NB4 (cell line): ENCODE measurements at regions not wholly inside any gene's neighbourhood (a gene's known extent, or its start where the extent isn't known, plus 50 kb on each side); places are given as distances from the start of the nearest gene placed in this dataset.

ENCODE experiments used
- DNase-seq: peaks from one replicate; pipeline ENCODE4 v3.0.0; 2010; ENCODE audit warnings: low read depth
- H3K4me3 ChIP-seq: one replicate; pipeline ENCODE4 v1.5.1; 2011; ENCODE audit warnings: mild to moderate bottlenecking, low read depth, low read length, moderate library complexity
- CTCF ChIP-seq: IDR thresholded peaks from one replicate; pipeline ENCODE4 v1.5.1; 2012; ENCODE audit warnings: low read depth, low read length
- MAX ChIP-seq: IDR thresholded peaks from 2 replicates; pipeline ENCODE4 v1.6.1; 2011; ENCODE audit warnings: low read depth, low read length
- MYC ChIP-seq: IDR thresholded peaks from 2 replicates; pipeline ENCODE4 v1.6.1; 2011; ENCODE audit warnings: low read depth, low read length
- POLR2A ChIP-seq: IDR thresholded peaks from 2 replicates; pipeline ENCODE4 v1.6.1; 2011; ENCODE audit warnings: mild to moderate bottlenecking; ENCODE audit not compliant: insufficient read length; ENCODE audit errors: extremely low read depth

- no peak overlapping the region for H3K4me3 ChIP-seq
- DNase-seq = no peak
- TF ChIP-seq MYC (no peak), POLR2A (no peak), CTCF (no peak), MAX (no peak)
Observed at GRCh38 chr1:238001818-238002217, 111.1 kb upstream of the ZP4 start.

DNA sequence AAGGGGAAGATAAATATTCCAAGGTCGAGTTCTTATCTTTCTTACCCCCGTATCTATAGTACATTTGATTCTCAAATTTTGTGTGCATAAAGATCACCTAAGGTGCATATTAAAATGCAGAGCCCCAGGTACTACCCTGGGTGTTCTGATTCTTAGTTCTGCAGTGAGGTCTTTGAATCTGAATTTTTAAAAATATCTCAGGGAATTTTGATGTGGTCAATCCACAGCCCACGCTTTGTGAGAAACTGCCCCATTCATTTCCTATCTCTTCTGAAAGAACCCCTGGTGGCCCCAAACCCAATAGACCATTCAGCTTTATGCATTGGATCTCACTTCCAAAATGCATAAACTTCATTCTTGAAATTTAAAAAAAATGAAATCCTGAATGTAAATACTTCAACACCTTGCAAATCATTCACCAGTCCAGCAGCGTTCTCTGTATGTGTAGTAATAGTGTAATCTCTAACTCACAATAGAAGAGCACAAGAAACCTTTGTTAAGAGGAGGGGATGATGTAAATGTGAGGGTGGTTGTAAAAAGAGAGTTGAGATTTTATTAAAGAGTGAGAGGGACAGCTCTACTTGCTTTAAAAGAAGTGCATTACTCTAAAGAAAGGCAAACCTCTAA is 108.8 kb upstream of the ZP4 start:
- TF ChIP-seq MAX (no peak), CTCF (no peak), MYC (no peak), POLR2A (no peak)
- no peak overlapping the region for H3K4me3 ChIP-seq
- DNase-seq = no peak

DNA sequence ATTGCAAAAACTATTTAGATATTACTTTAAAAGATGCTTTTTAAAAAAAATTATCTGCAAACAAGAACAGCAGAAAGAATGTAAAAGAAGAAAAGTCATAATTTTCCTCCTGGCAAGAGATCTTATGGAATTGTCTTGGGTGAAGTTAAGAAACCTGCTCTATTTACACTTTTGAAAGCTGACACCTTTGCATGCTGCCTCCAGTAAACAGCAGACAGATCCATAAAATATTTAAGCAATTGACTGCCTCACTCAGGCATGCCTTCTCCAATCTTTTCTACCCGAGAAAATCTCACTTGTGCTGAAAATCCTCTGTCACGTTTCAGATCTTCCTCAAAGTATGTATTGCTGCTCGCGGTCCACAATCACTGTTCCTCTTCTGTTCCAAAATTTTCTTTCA is 107.9 kb upstream of the ZP4 start:
- no peak overlapping the region for H3K4me3 ChIP-seq
- TF ChIP-seq CTCF (no peak), MYC (no peak), MAX (no peak), POLR2A (no peak)
- no peak for DNase-seq

DNA sequence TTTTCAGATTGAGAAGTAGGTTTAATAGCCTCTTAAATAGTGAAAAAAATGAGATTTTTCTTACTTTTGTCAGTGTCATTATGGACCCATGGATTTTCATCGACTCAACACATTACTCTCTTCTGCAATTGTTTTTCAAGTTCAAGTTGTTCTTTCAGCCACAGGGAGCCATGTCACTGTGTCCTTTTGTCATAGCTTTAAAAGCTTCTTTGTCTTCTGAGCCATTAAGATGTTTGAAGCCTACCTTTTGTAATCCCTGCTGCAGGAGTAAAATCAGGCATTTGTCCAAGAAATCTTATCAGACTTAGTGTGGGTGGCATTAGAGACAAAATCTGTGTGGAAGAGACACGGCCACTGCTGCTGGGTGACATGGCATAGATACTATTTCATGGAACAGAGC is 92.8 kb upstream of the ZP4 start:
- no peak overlapping the region for H3K4me3 ChIP-seq
- no peak for TF ChIP-seq MAX
- no peak for TF ChIP-seq CTCF
- no peak for TF ChIP-seq MYC
- no peak for TF ChIP-seq POLR2A
- DNase-seq = no peak

DNA sequence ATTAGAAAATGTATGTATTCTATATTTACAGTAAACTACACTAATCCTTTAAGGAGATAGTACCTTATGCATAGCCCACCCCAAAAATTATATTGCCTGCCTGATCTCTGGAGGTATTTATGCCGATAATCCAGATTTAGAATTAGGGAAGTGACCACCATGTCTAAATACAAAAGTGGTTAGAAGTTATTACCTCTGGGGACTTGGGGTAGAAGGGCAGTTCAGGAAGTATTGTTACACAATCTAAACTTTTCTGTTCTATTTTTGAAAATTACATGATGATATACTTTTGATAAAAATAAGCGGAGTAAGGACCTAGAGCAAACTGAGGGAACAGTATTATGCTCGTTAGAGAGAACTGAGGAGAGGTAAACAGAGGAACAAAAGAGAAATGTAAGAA is 90.5 kb upstream of the ZP4 start:
- H3K4me3 ChIP-seq = no peak overlapping the region
- peak; percentile 41 for DNase-seq
- TF ChIP-seq MAX (no peak), MYC (no peak), POLR2A (no peak), CTCF (no peak)

DNA sequence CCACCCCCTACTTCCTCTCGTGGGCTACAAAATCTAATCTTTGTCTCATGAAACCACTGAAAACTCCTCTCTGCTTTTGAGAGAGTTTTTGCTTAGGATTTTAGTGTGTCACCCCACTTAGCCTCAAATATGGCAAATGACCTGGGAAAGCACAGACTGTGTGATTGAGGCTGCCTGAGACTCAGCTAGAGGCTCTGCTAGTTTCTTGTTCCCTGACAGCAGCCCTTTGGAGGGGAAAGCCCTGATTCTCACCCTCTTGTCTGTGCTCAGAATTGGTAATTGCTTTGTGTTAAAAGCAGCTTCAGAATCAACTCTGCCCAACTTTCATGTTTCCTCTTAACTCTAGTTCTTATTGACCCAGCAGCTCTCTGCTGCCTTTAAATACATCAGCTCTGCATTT is 85.6 kb upstream of the ZP4 start:
- TF ChIP-seq CTCF (no peak), POLR2A (no peak), MYC (no peak), MAX (no peak)
- no peak overlapping the region for H3K4me3 ChIP-seq
- no peak for DNase-seq
